K562 (cell line): ENCODE measurements at regions not wholly inside any gene's neighbourhood (a gene's known extent, or its start where the extent isn't known, plus 50 kb on each side); places are given as distances from the start of the nearest gene placed in this dataset.

Experiments
- ATAC-seq: fragments of 200-7000 bp; cut with Tn5 transposase; 3 replicates; pipeline ENCODE4 v1.9.1; 2020; ENCODE audit warnings: moderate library complexity
- BruUV-seq: library from RNA; stranded (reverse); fragments of 400-500 nt; replicated peaks from 2 replicates; lab custom pipeline; 2021; lab: Mats Ljungman, UMichigan
- CTCF ChIA-PET: fragments of 300-600 bp; formaldehyde crosslinking; extraction: SDS; loops from one replicate; lab custom pipeline; 2021; ENCODE audit warnings: low intra/inter-chr PET ratio; lab: Yijun Ruan, JAX
- POLR2A ChIA-PET: fragments of 300-600, 350-650 bp; sonication (Branson Sonifier 250); formaldehyde crosslinking; extraction: SDS; loops from one replicate; lab custom pipeline; 2021; ENCODE audit warnings: antibody characterized with exemption, inconsistent platforms; lab: Yijun Ruan, JAX
- DNase-seq, 4 experiments: peaks; one replicate each; pipeline versions ENCODE4 v3.0.0 to v3.0.0-alpha.2; 2011 to 2018; ENCODE audit warnings: low spot score in 3 of 4, mixed read lengths in 3 of 4; ENCODE audit errors: extremely low read depth in 1 of 4
- FAIRE-seq: peaks from 2 replicates; lab custom pipeline; 2011; peaks lifted over from hg19 to GRCh38; lab: Jason Lieb, UNC
- H2AFZ ChIP-seq: 2 replicates; pipeline ENCODE4 v1.6.0; 2011; ENCODE audit warnings: low read depth, low read length, control low read depth, inconsistent platforms
- H3K27ac ChIP-seq: fragments of 200-600 bp; 3 replicates; pipeline ENCODE4 v1.8.0; 2011; ENCODE audit warnings: low read depth, mild to moderate bottlenecking, control low read depth, inconsistent platforms, low read length, moderate library complexity, mixed read lengths; ENCODE audit errors: extremely low read depth
- H3K27me3 ChIP-seq, 2 experiments: fragments of 300-600 bp in 1 of 2; 2 replicates in 1 of 2; 3 replicates in 1 of 2; pipeline versions ENCODE4 v1.6.0 to v1.8.0; 2011; ENCODE audit warnings: inconsistent platforms in 2 of 2, low read length in 2 of 2, mild to moderate bottlenecking in 1 of 2, mixed read lengths in 1 of 2, moderate library complexity in 1 of 2; ENCODE audit not compliant: control insufficient read depth in 2 of 2, insufficient read depth in 2 of 2
- H3K36me3 ChIP-seq: fragments of 300-600 bp; 3 replicates; pipeline ENCODE4 v1.8.0; 2011; ENCODE audit warnings: mild to moderate bottlenecking, low read length, inconsistent platforms; ENCODE audit not compliant: control insufficient read depth, insufficient read depth
- H3K4me1 ChIP-seq, 2 experiments: fragments of 200-600 bp in 1 of 2; replicated peaks in 1 of 2; 2 replicates in 1 of 2; 3 replicates in 1 of 2; pipeline versions ENCODE4 v1.5.1 to v1.8.0; 2011; ENCODE audit warnings: inconsistent platforms in 2 of 2, low read length in 2 of 2, mild to moderate bottlenecking in 1 of 2, mixed read lengths in 1 of 2, moderate library complexity in 1 of 2; ENCODE audit not compliant: control insufficient read depth in 2 of 2, insufficient read depth in 2 of 2
- H3K4me2 ChIP-seq: 2 replicates; pipeline ENCODE4 v1.6.1; 2011; ENCODE audit warnings: low read length, control low read depth, inconsistent platforms, mixed read lengths; ENCODE audit not compliant: insufficient read depth
- H3K4me3 ChIP-seq: fragments of 200-600 bp; sonication (generic), shearing (Covaris generic); 2 replicates; pipeline ENCODE4 v1.5.1; 2016; ENCODE audit warnings: control low read depth, inconsistent platforms
- H3K79me2 ChIP-seq: fragments of 200-600 bp; 3 replicates; pipeline ENCODE4 v1.8.0; 2011; ENCODE audit warnings: low read length, inconsistent platforms; ENCODE audit not compliant: control insufficient read depth, insufficient read depth
- H3K9ac ChIP-seq, 2 experiments: 2 replicates each; pipeline versions ENCODE4 v1.6.0 to v1.6.1; 2011; ENCODE audit warnings: low read depth in 2 of 2, low read length in 2 of 2, control low read depth in 1 of 2, inconsistent platforms in 1 of 2, mild to moderate bottlenecking in 1 of 2, mixed read lengths in 1 of 2; ENCODE audit not compliant: insufficient read depth in 1 of 2
- H3K9me1 ChIP-seq: one replicate; pipeline ENCODE4 v1.6.0; 2011; ENCODE audit warnings: inconsistent platforms, mild to moderate bottlenecking, low read length, moderate library complexity; ENCODE audit not compliant: control insufficient read depth, insufficient read depth
- H3K9me3 ChIP-seq: replicated peaks from 2 replicates; pipeline ENCODE4 v1.5.1; 2011; ENCODE audit warnings: low read depth, low read length, inconsistent platforms; ENCODE audit not compliant: control insufficient read depth, insufficient read depth
- H4K20me1 ChIP-seq: replicated peaks from 2 replicates; pipeline ENCODE4 v1.6.1; 2011; ENCODE audit warnings: low read length, inconsistent platforms, mixed read lengths; ENCODE audit not compliant: control insufficient read depth, insufficient read depth
- CCNT2 ChIP-seq: IDR thresholded peaks from 2 replicates; pipeline ENCODE4 v1.6.1; 2011; ENCODE audit warnings: borderline replicate concordance, low read depth, mild to moderate bottlenecking, moderate library complexity, mixed read lengths, low read length; ENCODE audit not compliant: insufficient read length; ENCODE audit errors: extremely low read depth
- ILF3 ChIP-seq: fragments of 450-650 bp; IDR thresholded peaks from 2 replicates; pipeline ENCODE4 v1.6.1; 2018; ENCODE audit warnings: antibody characterized with exemption, mild to moderate bottlenecking, moderate library complexity, borderline replicate concordance
- POLR2A ChIP-seq: fragments of 450-650 bp; conservative IDR thresholded peaks from 2 replicates; pipeline ENCODE4 v1.6.1; 2016
- RAD51 ChIP-seq: fragments of 450-650 bp; IDR thresholded peaks from 2 replicates; pipeline ENCODE4 v1.7.1; 2016; ENCODE audit warnings: low read depth, mild to moderate bottlenecking, borderline replicate concordance
- SMARCA4 ChIP-seq: fragments of 450-650 bp; IDR thresholded peaks from 2 replicates; pipeline ENCODE4 v1.6.1; 2016
- ZNF318 ChIP-seq, 2 experiments: fragments of 450-650 bp; IDR thresholded peaks; 2 replicates each; pipeline ENCODE4 v1.6.1; 2016; ENCODE audit warnings: mild to moderate bottlenecking in 2 of 2, borderline replicate concordance in 1 of 2, low read depth in 1 of 2, moderate library complexity in 1 of 2
- ZNF696 ChIP-seq: fragments of 250-450 bp; sonication (Bioruptor Pico); conservative IDR thresholded peaks from 2 replicates; pipeline ENCODE4 v1.4.0; 2020; ENCODE audit warnings: mild to moderate bottlenecking, moderate library complexity
- WGBS: fragments of 100-300 bp; shearing (Covaris generic); methylation state at CpG from one replicate; pipeline ENCODE4 v1.1.6; 2016; ENCODE audit warnings: low coverage, mixed read lengths; ENCODE audit not compliant: insufficient coverage; ENCODE audit errors: missing lambda C conversion rate; 5-methylcytosine and 5-hydroxymethylcytosine counted together
- in situ Hi-C: fragments of 300-500 bp; cut with MboI; formaldehyde crosslinking; loops from 4 replicates; pipeline ENCODE4 v1.15.0; 2018; ENCODE audit warnings: inconsistent platforms, mixed read lengths
- intact Hi-C: fragments of 100-400 bp; cut with micrococcal nuclease; formaldehyde crosslinking; loops from 2 replicates; pipeline ENCODE4 v1.14.2; 2022
- TF ChIP-seq, protein P1 (sequence below): sonication (generic); formaldehyde crosslinking; IDR thresholded peaks from 2 replicates; pipeline ENCODE4 v1.8.1; 2022; ENCODE audit warnings: missing genetic modification reagents
- TF ChIP-seq, protein P2 (sequence below): sonication (generic); formaldehyde crosslinking; IDR thresholded peaks from 2 replicates; pipeline ENCODE4 v1.8.1; 2023; ENCODE audit warnings: mild to moderate bottlenecking, missing genetic modification reagents

- Histone ChIP-seq H3K4me2 (no peak overlapping the region), H3K9ac (no peak overlapping the region), H4K20me1 (no peaks in the 10 kb centered on the region), H3K4me1 (no peaks in the 10 kb centered on the region), H3K9me1 (no peaks in the 10 kb centered on the region), H2AFZ (no peak overlapping the region), H3K36me3 (no peaks in the 10 kb centered on the region), H3K4me3 (no peak overlapping the region), H3K79me2 (no peaks in the 10 kb centered on the region), H3K27me3 (no peaks in the 10 kb centered on the region), H3K27ac (no peak overlapping the region), H3K9me3 (no peaks in the 10 kb centered on the region)
- 2% methylated on average over 6 of the region's 6 CpGs for WGBS
- FAIRE-seq = no peak
- ChIA-PET CTCF (no interaction called here), POLR2A (no interaction called here)
- no peak for ATAC-seq
- in situ Hi-C loops (no loop called here), intact Hi-C loops (no loop called here)
- no TSS peak for BruUV-seq
- DNase-seq = no peak
- TF ChIP-seq POLR2A (no peak), CCNT2 (no peak), RAD51 (no peak), SMARCA4 (no peak), ZNF696 (CRISPR knock-in tag) (no peak), ILF3 (no peak), ZNF318 (IDR thresholded peaks at IDR 0.05; ENCODE audit: borderline replicate concordance in 1 of 2, low read depth in 1 of 2) (no peak)
- TF ChIP-seq, protein P1, sequence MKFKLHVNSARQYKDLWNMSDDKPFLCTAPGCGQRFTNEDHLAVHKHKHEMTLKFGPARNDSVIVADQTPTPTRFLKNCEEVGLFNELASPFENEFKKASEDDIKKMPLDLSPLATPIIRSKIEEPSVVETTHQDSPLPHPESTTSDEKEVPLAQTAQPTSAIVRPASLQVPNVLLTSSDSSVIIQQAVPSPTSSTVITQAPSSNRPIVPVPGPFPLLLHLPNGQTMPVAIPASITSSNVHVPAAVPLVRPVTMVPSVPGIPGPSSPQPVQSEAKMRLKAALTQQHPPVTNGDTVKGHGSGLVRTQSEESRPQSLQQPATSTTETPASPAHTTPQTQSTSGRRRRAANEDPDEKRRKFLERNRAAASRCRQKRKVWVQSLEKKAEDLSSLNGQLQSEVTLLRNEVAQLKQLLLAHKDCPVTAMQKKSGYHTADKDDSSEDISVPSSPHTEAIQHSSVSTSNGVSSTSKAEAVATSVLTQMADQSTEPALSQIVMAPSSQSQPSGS (CRISPR knock-in tag) = no peak
- TF ChIP-seq, protein P2, sequence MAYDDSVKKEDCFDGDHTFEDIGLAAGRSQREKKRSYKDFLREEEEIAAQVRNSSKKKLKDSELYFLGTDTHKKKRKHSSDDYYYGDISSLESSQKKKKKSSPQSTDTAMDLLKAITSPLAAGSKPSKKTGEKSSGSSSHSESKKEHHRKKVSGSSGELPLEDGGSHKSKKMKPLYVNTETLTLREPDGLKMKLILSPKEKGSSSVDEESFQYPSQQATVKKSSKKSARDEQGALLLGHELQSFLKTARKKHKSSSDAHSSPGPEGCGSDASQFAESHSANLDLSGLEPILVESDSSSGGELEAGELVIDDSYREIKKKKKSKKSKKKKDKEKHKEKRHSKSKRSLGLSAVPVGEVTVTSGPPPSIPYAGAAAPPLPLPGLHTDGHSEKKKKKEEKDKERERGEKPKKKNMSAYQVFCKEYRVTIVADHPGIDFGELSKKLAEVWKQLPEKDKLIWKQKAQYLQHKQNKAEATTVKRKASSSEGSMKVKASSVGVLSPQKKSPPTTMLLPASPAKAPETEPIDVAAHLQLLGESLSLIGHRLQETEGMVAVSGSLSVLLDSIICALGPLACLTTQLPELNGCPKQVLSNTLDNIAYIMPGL (CRISPR knock-in tag) = no peak
Measured at GRCh38 chr6:63099772-63100459, 111.4 kb upstream of the FKBP1C start.
